ACC112 (cell line): ENCODE measurements at regions not wholly inside any gene's neighbourhood (a gene's known extent, or its start where the extent isn't known, plus 50 kb on each side); places are given as distances from the start of the nearest gene placed in this dataset.

Experiments
- H2AFZ ChIP-seq: fragments of 200-600 bp; sonication (generic); one replicate; pipeline ENCODE4 v1.6.0; 2017; ENCODE audit warnings: antibody characterized with exemption, low read length; ENCODE audit not compliant: unreplicated experiment
- H3K27ac ChIP-seq: fragments of 200-600 bp; sonication (generic); 2 replicates; pipeline ENCODE4 v1.5.1; 2014; ENCODE audit warnings: low read depth, mild to moderate bottlenecking, antibody characterized with exemption, low read length, moderate library complexity
- H3K27me3 ChIP-seq: fragments of 200-600 bp; sonication (generic); 2 replicates; pipeline ENCODE4 v1.6.1; 2014; ENCODE audit warnings: mild to moderate bottlenecking, antibody characterized with exemption, low read length, moderate library complexity, mixed read lengths; ENCODE audit not compliant: insufficient read depth
- H3K36me3 ChIP-seq: fragments of 200-600 bp; sonication (generic); 2 replicates; pipeline ENCODE4 v1.6.1; 2016; ENCODE audit warnings: mild to moderate bottlenecking, antibody characterized with exemption, low read length, moderate library complexity, mixed read lengths; ENCODE audit not compliant: insufficient read depth
- H3K4me1 ChIP-seq: fragments of 200-600 bp; sonication (generic); one replicate; pipeline ENCODE4 v1.6.1; 2016; ENCODE audit warnings: low read length, mixed read lengths; ENCODE audit not compliant: insufficient read depth, unreplicated experiment, control insufficient read depth
- H3K4me3 ChIP-seq: fragments of 200-600 bp; sonication (generic); 2 replicates; pipeline ENCODE4 v1.5.1; 2014; ENCODE audit warnings: mild to moderate bottlenecking, low read depth, low read length
- H3K79me2 ChIP-seq: fragments of 200-600 bp; sonication (generic); one replicate; pipeline ENCODE4 v1.6.0; 2016; ENCODE audit warnings: low read length; ENCODE audit not compliant: control insufficient read depth, unreplicated experiment, insufficient read depth

- H3K4me3 ChIP-seq, result peak overlapping the region; percentile 64
- no peaks in the 10 kb centered on the region for H3K36me3 ChIP-seq
- H2AFZ ChIP-seq, result peak overlapping the region; percentile 61
Measured at GRCh38 chr6:80548532-80548931, 442.1 kb downstream of the BCKDHB start.

DNA sequence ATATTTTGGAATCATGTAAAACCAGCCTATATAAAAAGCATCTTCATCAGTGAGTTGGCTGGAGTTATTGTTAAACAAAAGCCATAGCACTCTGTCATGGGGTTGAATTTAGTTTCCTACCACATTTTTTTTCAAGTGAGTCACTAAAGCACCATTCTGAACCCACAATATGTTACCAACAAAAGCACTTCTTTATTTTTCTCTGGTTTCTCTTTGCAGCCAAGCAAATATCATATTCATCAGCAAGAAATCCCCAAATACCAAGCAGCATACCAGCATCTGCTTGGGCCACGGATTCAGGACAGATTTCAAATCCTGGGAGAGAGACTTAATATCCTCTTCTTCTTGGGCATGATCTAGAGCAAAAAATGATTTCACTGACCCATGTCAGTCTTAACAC is 441.4 kb downstream of the BCKDHB start:
- Histone ChIP-seq H2AFZ (peak overlapping the region; percentile 61), H3K79me2 (no peaks in the 10 kb centered on the region), H3K4me3 (peak overlapping the region; percentile 64), H3K4me1 (peaks cover 58% of the 10 kb centered on the region), H3K36me3 (no peaks in the 10 kb centered on the region), H3K27me3 (no peaks in the 10 kb centered on the region), H3K27ac (peak overlapping the region; percentile 99)

More at GRCh38 chr6:80548532-80548931, 442.1 kb downstream of the BCKDHB start:
- Histone ChIP-seq H3K27me3 (no peaks in the 10 kb centered on the region), H3K4me1 (peaks cover 52% of the 10 kb centered on the region), H3K79me2 (no peaks in the 10 kb centered on the region), H3K27ac (peak overlapping the region; percentile 99)

DNA sequence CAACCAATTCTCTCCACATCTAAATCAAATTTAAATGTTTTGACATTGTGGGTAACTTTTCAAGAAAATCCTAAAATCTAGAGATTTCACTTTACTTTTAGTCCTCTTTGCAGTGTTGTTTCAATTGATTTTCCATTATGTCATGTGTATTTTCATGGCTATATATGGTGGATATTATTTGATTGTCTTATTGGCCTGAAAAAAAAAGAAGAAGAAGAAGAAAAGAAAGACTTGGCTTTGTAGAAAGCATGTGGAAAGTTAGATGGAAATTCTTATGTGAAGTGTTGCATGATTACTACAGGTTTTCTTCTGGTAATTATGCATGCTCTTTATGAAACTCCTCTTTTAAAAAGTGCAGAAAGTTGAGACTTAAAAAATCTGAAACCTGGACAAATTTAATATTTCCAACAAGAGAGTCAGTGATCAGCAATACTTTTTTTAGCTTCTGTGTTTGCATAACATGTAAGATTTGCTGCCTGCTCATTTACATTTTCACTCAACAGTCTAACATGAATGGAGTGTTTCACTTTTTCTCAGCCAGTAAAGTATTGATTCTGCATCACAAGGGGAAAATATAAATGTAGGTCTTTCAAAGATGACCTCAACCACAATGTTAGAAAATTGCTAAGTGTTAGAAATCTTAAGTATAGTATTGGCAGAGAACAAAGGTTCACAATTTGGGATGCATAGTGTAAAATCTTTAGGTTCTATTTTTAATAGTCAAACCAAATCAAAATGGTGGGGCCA is 438.7 kb downstream of the BCKDHB start:
- Histone ChIP-seq H3K36me3 (no peaks in the 10 kb centered on the region), H3K4me3 (no peak overlapping the region), H2AFZ (peak overlapping the region; percentile 18), H3K27me3 (no peaks in the 10 kb centered on the region), H3K4me1 (peaks cover 80% of the 10 kb centered on the region), H3K27ac (peak overlapping the region; percentile 64), H3K79me2 (no peaks in the 10 kb centered on the region)

- Histone ChIP-seq H3K4me3 (no peak overlapping the region), H3K36me3 (no peaks in the 10 kb centered on the region), H3K79me2 (no peaks in the 10 kb centered on the region), H3K27me3 (no peaks in the 10 kb centered on the region), H3K27ac (peak overlapping the region; percentile 64), H3K4me1 (peaks cover 80% of the 10 kb centered on the region), H2AFZ (peak overlapping the region; percentile 18)
Measured at GRCh38 chr6:80544555-80544954, 438.1 kb downstream of the BCKDHB start.

DNA sequence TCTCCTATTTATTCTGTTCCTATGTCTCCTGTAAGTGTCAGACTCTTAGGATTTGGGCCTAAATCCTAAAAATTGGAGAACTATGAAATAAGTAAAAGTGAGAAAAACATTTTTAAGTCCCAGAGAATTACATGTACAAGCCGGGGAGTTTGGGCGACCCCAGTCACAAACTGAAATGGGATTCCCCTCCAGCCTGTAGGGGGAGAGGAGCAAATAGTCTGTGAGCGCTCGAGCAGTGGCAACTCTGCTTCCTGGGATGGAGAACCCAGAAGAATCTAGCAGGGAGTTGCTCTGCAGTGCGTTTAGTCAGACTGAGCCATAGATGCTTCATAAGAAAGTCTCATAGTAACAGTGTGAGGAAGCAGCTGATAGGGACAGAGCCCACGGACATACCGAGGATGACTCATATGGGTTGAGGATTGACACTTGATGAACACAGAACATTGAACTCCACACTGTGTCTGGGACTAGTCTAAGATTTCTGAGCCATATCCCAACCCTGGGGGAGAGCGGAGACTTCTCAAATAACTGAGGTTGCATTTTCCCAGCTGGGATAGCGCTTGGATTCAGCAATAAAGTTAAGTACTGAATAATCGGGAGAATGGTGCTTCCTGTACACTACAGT is 437.2 kb downstream of the BCKDHB start:
- H3K79me2 ChIP-seq, result no peaks in the 10 kb centered on the region
- no peaks in the 10 kb centered on the region for H3K27me3 ChIP-seq
- no peaks in the 10 kb centered on the region for H3K36me3 ChIP-seq
- peak overlapping the region; percentile 64 for H3K27ac ChIP-seq
- H3K4me1 ChIP-seq, result peaks cover 75% of the 10 kb centered on the region
- no peak overlapping the region for H2AFZ ChIP-seq
- no peak overlapping the region for H3K4me3 ChIP-seq

- peak overlapping the region; percentile 4 for H2AFZ ChIP-seq
- peaks cover 69% of the 10 kb centered on the region for H3K4me1 ChIP-seq
- H3K36me3 ChIP-seq, result no peaks in the 10 kb centered on the region
- no peaks in the 10 kb centered on the region for H3K27me3 ChIP-seq
- H3K79me2 ChIP-seq, result no peaks in the 10 kb centered on the region
- H3K4me3 ChIP-seq, result no peak overlapping the region
- H3K27ac ChIP-seq, result peak overlapping the region; percentile 64
Measured at GRCh38 chr6:80543151-80543550, 436.7 kb downstream of the BCKDHB start.

- Histone ChIP-seq H3K4me3 (no peak overlapping the region), H3K36me3 (no peaks in the 10 kb centered on the region; the same call in 1 of the 2 replicates), H2AFZ (peak overlapping the region; percentile 34), H3K79me2 (no peaks in the 10 kb centered on the region), H3K4me1 (peaks cover 57% of the 10 kb centered on the region), H3K27ac (peak overlapping the region; percentile 88), H3K27me3 (no peaks in the 10 kb centered on the region)
Measured at GRCh38 chr6:80541886-80542285, 435.4 kb downstream of the BCKDHB start.

DNA sequence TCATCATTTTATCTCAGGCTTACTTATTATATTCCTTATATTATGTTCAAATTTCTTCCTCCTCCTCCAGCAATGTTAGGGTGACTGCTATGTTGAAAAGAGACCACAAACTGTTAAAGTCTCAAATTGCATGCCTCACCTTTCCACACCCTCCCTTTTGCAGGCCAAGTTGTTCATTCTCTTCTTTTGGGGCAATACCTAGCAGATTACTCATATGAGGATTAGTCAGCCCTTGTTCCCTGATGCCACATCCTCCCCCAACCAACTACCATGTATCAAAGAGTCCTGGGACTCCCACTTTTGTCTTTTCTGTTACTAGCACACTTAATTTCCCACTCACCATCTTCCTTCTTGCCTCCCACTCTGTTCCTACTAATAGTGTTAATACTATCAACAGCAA is 434.7 kb downstream of the BCKDHB start:
- peaks cover 54% of the 10 kb centered on the region for H3K4me1 ChIP-seq
- H2AFZ ChIP-seq, result peak overlapping the region; percentile 34
- H3K36me3 ChIP-seq, result no peaks in the 10 kb centered on the region; the same call in 1 of the 2 replicates
- H3K27ac ChIP-seq, result peak overlapping the region; percentile 88
- H3K79me2 ChIP-seq, result no peaks in the 10 kb centered on the region
- H3K4me3 ChIP-seq, result peak overlapping the region; percentile 37; the same call in 1 of the 2 replicates
- no peaks in the 10 kb centered on the region for H3K27me3 ChIP-seq

DNA sequence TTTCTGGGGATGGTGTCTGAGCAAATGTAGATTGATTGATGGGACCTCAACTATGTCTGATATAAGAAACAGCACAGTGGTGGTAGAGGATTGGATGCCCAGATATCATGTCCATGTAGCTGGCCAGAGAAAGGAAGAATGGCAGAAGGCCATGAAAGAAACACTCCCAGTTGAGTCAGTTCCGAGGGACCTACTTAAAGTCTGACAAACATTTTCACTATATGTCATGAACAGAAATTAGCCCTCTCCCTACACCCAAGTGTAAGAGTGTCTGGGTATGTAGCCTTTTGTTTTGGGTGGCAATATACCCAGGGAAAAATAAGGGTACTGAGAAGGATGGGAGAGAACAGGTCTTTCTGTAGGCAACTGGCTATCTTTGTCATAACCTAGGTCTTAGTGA is 434.2 kb downstream of the BCKDHB start:
- H3K4me3 ChIP-seq, result peak overlapping the region; percentile 37; the same call in 1 of the 2 replicates
- peaks cover 49% of the 10 kb centered on the region for H3K4me1 ChIP-seq
- H3K79me2 ChIP-seq, result no peaks in the 10 kb centered on the region
- no peaks in the 10 kb centered on the region; the same call in 1 of the 2 replicates for H3K36me3 ChIP-seq
- peak overlapping the region; percentile 88 for H3K27ac ChIP-seq
- peak overlapping the region; percentile 34 for H2AFZ ChIP-seq
- H3K27me3 ChIP-seq, result no peaks in the 10 kb centered on the region

DNA sequence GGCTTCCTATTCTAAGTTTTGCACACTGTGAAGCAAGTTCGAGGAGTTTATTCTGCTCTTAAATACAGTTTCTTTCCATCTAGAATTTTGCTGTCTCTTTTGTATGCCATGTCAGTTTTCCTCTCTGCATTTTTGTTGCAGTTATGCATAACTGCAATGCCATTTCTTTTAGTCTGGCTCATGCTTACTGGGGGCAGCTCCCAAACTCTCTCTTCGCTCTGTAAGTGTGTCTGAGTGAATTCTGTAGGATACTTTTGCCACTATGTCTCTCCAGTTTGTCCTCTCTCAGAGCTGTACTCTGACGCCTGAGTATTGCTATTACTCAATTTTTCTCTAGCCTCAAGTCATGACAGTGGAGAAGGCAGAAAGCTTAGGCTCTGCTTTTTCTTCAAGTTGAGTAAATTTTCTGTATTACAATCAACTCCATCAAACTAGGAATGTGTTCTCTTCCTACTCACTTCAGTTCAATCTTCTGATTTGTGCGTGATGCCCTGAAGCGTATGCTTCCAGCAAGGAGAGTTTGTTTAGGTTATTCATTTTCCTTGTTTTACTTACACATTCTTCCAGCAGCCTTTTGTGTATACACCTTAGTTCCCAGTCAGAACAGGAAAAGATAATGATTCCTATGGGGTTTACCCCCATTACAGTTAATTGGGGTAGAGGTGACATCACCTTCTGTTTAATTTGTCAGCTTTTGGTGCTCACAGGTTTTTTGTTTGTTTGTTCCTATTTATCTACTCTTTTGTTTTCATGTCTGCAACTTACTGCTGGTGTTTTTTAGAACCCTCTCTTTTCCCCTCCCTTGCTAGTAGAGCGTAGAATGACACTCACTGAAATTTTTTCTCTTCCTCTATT is 430.9 kb downstream of the BCKDHB start:
- Histone ChIP-seq H3K4me1 (peaks cover 21% of the 10 kb centered on the region), H3K4me3 (no peak overlapping the region), H2AFZ (no peak overlapping the region), H3K27me3 (no peaks in the 10 kb centered on the region), H3K27ac (no peak overlapping the region), H3K79me2 (no peaks in the 10 kb centered on the region), H3K36me3 (no peaks in the 10 kb centered on the region; the same call in 1 of the 2 replicates)
